GM19438 (cell line): ENCODE measurements at regions not wholly inside any gene's neighbourhood (a gene's known extent, or its start where the extent isn't known, plus 50 kb on each side); places are given as distances from the start of the nearest gene placed in this dataset.
"Not testable (repeated sequence)": the region's sequence is repeated elsewhere in the genome, so short reads cannot be mapped to it uniquely, and the experiment has no call there.

Experiments used
- ATAC-seq: cut with Tn5 transposase; IDR thresholded peaks from one replicate; pipeline ENCODE4 v1.9.1; 2021; ENCODE audit warnings: low read depth; ENCODE audit not compliant: unreplicated experiment

- ATAC-seq = no peak
These were observed 185.5 kb upstream of the ANXA10 start for GRCh38 chr4:167906851-167907250.

GRCh38 chr4:167908816-167909215 lies 183.5 kb upstream of the ANXA10 start:
- ATAC-seq = no peak

- ATAC-seq = not testable (repeated sequence)
These were observed 179.8 kb upstream of the ANXA10 start for GRCh38 chr4:167912535-167912934.

GRCh38 chr4:167918077-167918476 lies 174.3 kb upstream of the ANXA10 start:
- no peak for ATAC-seq

GRCh38 chr4:167930166-167930565 lies 162.2 kb upstream of the ANXA10 start:
- ATAC-seq = no peak

GRCh38 chr4:167934216-167934615 lies 158.1 kb upstream of the ANXA10 start:
- ATAC-seq = no peak

- ATAC-seq = no peak
These were observed 152.3 kb upstream of the ANXA10 start for GRCh38 chr4:167939863-167940616.

- ATAC-seq = no peak
These were observed 148.3 kb upstream of the ANXA10 start for GRCh38 chr4:167943872-167944505.

- no peak for ATAC-seq
These were observed 147.6 kb upstream of the ANXA10 start for GRCh38 chr4:167944721-167945120.

- no peak for ATAC-seq
These were observed 137.3 kb upstream of the ANXA10 start for GRCh38 chr4:167955006-167955405.

- no peak for ATAC-seq
These were observed 135.7 kb upstream of the ANXA10 start for GRCh38 chr4:167956676-167957075.

- ATAC-seq = no peak
These were observed 127.5 kb upstream of the ANXA10 start for GRCh38 chr4:167964766-167965373.

GRCh38 chr4:167966143-167966542 lies 126.2 kb upstream of the ANXA10 start:
- no peak for ATAC-seq

GRCh38 chr4:167973513-167973912 lies 118.8 kb upstream of the ANXA10 start:
- ATAC-seq = no peak

GRCh38 chr4:167985565-167985964 lies 106.8 kb upstream of the ANXA10 start:
- no peak for ATAC-seq

- ATAC-seq = no peak
These were observed 106.3 kb upstream of the ANXA10 start for GRCh38 chr4:167986044-167986443.

GRCh38 chr4:167987285-167987684 lies 105.1 kb upstream of the ANXA10 start:
- no peak for ATAC-seq

GRCh38 chr4:167989815-167990214 lies 102.5 kb upstream of the ANXA10 start:
- ATAC-seq = no peak

- not testable (repeated sequence) for ATAC-seq
These were observed 84.2 kb upstream of the ANXA10 start for GRCh38 chr4:168008112-168008511.

GRCh38 chr4:168019019-168019651 lies 73.2 kb upstream of the ANXA10 start:
- ATAC-seq = no peak

- no peak for ATAC-seq
These were observed 72.4 kb upstream of the ANXA10 start for GRCh38 chr4:168019921-168020320.
